ENCODE measurements at regions not wholly inside any gene's neighbourhood (a gene's known extent, or its start where the extent isn't known, plus 50 kb on each side); places are given as distances from the start of the nearest gene placed in this dataset.

DNA sequence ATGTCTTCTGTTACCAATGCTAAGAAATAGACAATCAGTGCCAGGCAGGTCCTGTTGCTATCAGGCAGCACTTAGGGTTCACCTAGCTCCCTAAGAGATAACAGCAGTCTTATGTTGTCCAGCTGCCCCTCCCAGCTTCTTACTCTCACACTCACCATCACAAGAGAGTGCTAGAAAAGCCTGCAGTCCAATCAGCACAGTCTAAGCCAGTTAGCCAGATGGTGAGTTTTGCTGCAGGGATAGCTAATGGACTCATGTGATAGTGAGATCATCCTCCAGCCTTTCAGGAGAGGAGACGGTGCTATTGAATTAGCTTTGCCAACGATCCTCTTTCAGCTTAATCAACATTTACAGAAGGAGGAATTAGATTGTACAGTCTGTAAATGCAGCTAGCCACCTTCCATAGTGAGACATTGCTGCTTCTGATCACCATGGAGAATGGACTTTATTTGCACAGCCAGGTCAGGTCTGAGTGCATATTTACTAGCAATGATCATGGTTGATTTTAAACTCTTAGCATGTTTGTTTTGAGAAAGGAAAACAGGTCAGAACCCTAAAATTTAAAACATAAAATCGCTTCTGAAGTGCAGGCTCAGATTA is 438.3 kb downstream of the CENPC start:
- no peak for DNase-seq

GRCh38 chr4:67104145-67104544 is 441.2 kb downstream of the CENPC start:
- DNase-seq, result no peak

GRCh38 chr4:67103001-67103747 is 442.1 kb downstream of the CENPC start:
- DNase-seq, result no peak

DNA sequence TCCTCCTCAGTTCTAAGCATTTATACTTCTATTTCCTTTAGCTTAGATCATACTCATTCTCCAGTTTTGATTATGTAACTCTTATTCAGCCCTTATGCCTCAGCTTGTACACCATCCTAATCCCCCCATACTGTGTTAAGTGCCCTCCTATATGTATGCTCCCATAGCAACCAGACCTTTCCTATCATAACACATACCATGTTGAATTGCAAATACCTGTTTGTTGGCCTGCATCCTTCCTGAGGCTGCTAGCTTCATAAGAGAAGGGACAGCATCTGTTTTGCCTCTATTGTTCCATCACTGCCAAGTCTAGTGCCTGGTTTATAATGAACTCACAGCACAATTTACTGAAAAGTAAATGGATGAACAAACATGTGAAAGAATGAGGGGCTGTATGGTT is 443.7 kb downstream of the CENPC start:
- DNase-seq, result no peak

- DNase-seq, result no peak
These were observed 453.0 kb downstream of the CENPC start for GRCh38 chr4:67092351-67092750.

- DNase-seq, result no peak
These were observed 453.6 kb downstream of the CENPC start for GRCh38 chr4:67091673-67092072.

DNA sequence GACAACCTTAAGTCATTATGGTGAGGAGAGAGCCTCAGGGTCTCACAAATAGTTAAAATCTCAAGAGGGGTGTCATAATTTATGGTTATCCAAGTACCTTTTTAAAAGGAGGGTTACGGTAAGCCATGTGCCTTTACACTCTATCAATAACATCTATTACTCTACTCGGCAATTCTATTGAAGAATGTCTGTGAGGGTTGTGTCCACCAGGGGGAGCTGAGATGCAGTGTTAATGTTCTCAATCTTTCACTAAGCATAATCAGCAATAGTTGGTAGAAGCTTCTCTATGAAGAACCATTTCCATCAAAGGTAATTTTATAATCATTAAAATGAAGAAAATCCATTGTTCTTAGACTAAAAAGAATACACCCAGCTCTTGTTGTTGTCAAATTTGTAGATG is 457.4 kb downstream of the CENPC start:
- no peak for DNase-seq

- DNase-seq, result no peak
These were observed 460.5 kb downstream of the CENPC start for GRCh38 chr4:67084783-67085182.

- DNase-seq, result no peak
These were observed 461.8 kb downstream of the CENPC start for GRCh38 chr4:67083496-67083895.

DNA sequence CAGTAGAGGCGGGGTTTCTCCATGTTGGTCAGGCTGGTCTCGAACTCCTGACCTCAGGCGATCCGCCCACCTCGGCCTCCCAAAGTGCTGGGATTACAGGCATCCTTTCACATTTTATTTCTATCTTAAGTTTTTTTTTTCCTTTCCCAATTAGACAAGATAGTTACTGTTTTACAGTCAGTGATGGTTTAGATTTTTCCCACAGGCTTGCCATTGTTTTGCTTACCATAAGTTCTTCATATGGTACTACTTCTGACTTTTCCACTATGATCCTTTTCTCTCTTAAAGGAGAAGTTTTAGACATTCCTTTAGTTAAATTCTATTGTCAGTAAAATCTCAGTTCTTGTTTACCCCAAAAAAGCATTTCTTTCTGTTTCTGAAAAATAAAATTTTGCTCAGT is 462.6 kb downstream of the CENPC start:
- no peak for DNase-seq

DNA sequence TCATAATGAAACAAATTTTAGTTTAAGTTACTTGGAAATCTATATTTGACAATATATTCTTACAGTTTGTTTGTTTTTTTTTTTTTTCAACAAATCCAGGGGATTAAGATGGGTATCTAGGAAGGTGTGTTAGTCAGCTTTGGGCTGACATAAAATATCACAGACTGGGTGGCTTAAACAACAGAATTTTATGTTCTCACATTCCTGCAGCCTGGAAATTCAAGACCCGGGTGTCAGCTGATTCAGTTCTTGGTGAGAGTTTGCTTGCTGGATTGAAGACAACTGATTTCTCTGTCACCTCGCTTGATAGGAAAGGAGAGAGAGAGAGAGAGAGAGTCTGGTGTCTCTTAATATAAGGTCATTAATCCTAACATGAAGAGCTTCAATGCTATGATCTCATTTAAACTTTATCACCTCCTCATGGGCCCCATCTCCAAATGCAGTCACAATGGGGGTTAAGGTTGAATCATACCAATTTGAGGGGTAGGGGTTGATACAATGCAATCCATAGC is 465.2 kb downstream of the CENPC start:
- no peak for DNase-seq

DNA sequence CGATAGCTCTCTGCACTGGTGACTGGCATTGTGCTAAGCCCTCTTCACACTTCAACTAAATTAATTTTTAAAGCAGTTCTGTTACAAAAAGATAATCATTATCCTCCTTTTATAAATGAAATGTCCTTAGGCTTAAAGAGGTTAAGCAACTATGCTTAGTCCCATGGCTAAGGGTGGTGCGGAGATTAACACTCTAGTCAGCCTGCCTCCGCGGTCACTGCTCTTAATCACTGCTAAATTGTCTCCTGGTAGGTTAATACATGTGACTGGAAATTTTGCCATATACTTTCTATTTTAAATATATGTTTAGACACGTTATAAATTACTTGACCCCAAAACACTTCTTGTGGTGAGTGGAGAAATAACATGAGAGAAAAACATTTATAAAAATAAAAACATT is 473.7 kb downstream of the CENPC start:
- no peak for DNase-seq

DNA sequence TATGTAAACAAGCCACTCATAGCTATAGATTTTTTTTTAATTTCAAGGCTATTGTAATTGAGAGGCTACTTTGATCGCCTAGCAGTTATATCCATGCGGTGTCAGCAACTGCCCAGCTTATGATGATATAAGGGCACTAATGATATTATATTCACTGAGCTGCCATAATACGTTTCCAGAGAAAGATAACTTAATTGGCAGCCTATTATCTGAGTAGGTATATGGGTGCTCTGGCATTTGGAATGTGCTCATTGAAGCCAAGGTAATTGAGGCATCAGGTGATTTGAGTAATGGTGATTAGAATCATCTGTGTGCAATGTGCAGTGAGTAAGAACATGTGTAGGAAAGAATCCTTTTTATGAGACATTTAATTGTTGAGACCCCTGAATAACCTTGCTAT is 490.0 kb downstream of the CENPC start:
- DNase-seq, result no peak

DNA sequence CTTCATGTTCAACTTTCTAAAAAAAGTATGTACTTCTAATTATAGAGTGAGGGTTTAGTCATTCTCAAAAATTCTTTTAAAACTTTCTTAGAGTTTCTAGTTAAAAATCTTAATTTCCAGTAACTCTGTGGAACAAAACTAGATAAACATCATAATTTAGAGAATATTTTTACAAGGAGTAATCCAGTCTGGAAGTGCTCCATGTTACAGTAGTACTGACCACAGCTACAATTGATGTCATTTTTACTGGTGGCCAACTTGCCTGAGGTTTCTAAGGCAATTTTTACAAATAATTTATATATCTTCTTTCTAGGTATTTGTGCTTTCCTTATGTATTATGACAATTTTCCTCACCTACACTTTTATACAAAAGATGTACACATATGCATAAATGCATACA is 490.4 kb downstream of the CENPC start:
- DNase-seq, result no peak

DNA sequence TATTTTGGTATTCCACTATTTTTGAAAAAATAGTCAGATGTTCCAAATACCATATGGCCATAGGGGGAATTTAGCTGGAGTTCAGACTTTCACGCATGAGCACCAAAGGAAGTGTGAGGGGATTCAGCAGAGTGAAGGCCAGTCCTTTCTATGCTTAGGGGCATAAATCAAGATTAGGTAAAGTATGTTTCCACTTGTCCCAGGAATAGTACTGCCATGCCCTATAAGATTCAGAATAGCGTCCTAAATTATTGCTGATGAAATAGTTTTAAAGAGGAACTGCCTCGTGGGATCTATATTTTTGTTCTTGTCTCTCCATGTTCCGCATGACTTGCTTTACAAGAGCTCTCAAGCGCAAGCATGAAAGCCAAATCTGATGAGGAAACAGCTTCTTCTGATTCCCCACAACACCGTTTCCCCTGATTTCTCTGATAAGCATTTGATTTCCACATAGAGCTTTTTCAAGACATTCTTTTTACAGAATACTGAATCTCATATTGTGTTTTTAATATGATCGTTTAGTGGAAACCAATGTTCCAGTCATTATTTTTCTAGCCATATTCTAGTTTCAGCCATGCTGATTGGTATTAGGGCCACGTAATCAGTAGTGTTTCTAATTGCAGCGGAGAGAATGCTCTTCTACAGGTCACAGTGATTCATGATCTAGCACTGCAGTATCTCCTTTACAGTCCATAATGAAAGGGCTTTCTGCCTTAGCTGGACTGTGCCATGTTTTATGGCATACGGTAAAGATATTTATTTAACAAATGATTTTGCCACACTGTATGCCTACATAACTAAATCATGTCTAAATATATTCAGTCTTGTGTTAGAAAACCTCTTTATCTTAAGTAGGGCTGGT is 492.3 kb downstream of the CENPC start:
- peak; percentile 63 for DNase-seq

GRCh38 chr4:67051000-67051789 is 494.1 kb downstream of the CENPC start:
- DNase-seq, result no peak

GRCh38 chr4:67049446-67049845 is 495.9 kb downstream of the CENPC start:
- DNase-seq, result no peak

- no peak for DNase-seq
These were observed 496.8 kb downstream of the CENPC start for GRCh38 chr4:67048530-67048929.

DNA sequence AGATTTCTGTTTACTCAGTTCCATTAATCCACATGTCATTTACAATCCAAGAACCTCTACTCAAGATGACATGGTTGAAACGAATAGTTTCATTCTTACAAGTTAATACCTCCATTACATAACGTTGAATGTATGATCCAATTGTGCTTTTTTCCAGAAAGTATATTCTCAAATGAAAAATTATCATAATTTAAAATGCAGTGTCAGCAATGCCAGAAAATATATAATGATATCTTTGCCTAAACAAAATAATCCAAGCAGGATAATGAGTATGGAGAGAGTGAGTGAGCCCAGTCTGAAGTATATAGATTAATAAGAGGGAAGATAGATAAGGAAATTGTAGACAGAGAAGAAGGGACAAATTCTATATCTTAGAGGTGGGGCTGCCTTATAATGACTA is 505.0 kb downstream of the CENPC start:
- DNase-seq, result no peak

DNA sequence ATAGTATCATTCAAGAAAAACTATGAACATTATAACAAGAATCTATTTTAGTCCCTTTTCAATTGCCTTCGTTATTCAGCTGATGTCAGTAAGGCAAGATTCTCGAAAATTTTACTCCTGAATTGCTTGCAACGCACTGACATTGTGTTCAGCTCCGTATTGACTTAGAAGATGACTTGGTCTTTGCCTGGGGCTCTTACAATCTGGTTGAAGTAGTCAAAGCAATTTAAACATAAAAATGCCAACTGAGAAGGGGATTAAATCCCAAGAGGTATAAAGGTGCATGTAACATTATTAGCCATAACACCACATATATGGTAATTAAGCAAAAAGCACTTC is 507.1 kb downstream of the CENPC start:
- no peak for DNase-seq

DNA sequence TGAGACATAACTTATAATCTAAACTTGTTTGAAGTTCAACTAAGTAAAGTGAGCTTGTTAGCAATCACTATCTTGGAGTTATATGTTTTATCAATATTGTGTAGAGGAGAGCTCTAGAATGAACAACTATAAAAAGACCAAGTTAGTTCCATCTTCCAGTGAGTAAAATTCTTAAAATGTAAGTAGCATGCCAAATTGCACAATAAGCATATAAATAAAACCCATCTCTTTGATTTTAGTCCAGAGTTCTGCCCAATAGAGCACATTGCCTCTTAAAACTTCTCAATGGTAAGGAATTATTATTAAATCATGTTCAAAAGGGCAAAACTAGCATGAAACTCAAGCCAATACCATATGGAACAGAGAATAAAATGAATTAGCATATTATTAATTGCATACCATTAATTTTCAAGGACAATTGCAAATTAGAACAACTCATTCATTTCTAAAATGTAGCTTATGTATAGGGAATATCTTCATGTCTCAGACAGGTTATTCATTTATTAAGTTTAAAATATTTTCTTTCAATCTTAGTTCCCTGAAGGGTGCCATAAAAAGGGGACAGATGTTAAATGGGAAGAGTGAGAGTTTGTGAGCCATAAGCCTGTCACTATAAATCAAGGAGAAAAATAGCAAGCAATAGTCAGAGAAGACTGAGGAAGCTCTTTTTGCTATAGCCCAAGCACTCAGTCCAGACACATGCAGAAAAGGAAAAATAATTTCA is 507.6 kb downstream of the CENPC start:
- DNase-seq, result no peak

DNA sequence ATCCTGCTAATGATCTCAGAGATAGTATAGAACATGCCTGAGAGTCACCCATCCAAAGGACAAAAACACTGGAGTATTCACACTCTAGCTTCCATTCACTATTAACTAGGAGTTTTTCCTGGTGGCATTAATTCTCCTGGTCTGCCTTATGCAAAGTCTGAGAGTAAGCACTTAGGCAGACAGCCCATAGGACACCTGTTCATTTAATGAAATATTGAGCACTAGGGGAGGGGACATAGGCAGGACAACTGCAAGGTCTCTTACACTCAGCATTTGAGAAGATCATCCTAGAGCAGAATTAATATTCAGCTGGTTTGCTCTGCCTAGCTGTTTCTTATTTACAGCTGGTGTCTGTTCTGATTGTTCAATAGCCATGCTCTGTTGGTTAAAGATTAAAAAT is 508.5 kb downstream of the CENPC start:
- DNase-seq, result no peak
